ENCODE measurements at regions not wholly inside any gene's neighbourhood (a gene's known extent, or its start where the extent isn't known, plus 50 kb on each side); places are given as distances from the start of the nearest gene placed in this dataset.

- Mint-ChIP-seq H3K9me3 (no peaks in the 10 kb centered on the region), H3K27me3 (no peaks in the 10 kb centered on the region), H3K27ac (no peak overlapping the region), H3K4me1 (ENCODE audit: low read depth) (no peaks in the 10 kb centered on the region), H3K4me3 (no peak overlapping the region), H3K36me3 (ENCODE audit: low read depth) (no peaks in the 10 kb centered on the region)
- intact Hi-C loops (cut with micrococcal nuclease) = no loop called here
These were observed 331.3 kb upstream of the KIF2A start for GRCh38 chr5:61974680-61975079.

GRCh38 chr5:61981886-61982285 is 324.1 kb upstream of the KIF2A start:
- Mint-ChIP-seq H3K4me3 (no peak overlapping the region), H3K36me3 (ENCODE audit: low read depth) (no peaks in the 10 kb centered on the region), H3K9me3 (peaks cover under 1% of the 10 kb centered on the region), H3K27me3 (no peaks in the 10 kb centered on the region), H3K27ac (no peak overlapping the region), H3K4me1 (ENCODE audit: low read depth) (no peaks in the 10 kb centered on the region)
- intact Hi-C loops (cut with micrococcal nuclease) = no loop called here

GRCh38 chr5:61991430-61991829 is 314.6 kb upstream of the KIF2A start:
- intact Hi-C loops (cut with micrococcal nuclease) = no loop called here
- H3K27me3 Mint-ChIP-seq = no peaks in the 10 kb centered on the region
- H3K4me1 Mint-ChIP-seq (ENCODE audit: low read depth) = no peaks in the 10 kb centered on the region
- peaks cover 7% of the 10 kb centered on the region for H3K9me3 Mint-ChIP-seq
- no peaks in the 10 kb centered on the region for H3K36me3 Mint-ChIP-seq (ENCODE audit: low read depth)
- H3K27ac Mint-ChIP-seq = no peak overlapping the region
- no peak overlapping the region for H3K4me3 Mint-ChIP-seq

GRCh38 chr5:61991866-61992265 is 314.1 kb upstream of the KIF2A start:
- intact Hi-C loops (cut with micrococcal nuclease) = no loop called here
- Mint-ChIP-seq H3K4me3 (no peak overlapping the region), H3K36me3 (ENCODE audit: low read depth) (no peaks in the 10 kb centered on the region), H3K27me3 (no peaks in the 10 kb centered on the region), H3K9me3 (peaks cover 7% of the 10 kb centered on the region), H3K27ac (no peak overlapping the region), H3K4me1 (ENCODE audit: low read depth) (no peaks in the 10 kb centered on the region)

GRCh38 chr5:61993295-61993927 is 312.6 kb upstream of the KIF2A start:
- H3K27ac Mint-ChIP-seq = no peak overlapping the region
- intact Hi-C loops (cut with micrococcal nuclease) = no loop called here
- H3K36me3 Mint-ChIP-seq (ENCODE audit: low read depth) = no peaks in the 10 kb centered on the region
- no peaks in the 10 kb centered on the region for H3K9me3 Mint-ChIP-seq
- no peak overlapping the region for H3K4me3 Mint-ChIP-seq
- no peaks in the 10 kb centered on the region for H3K27me3 Mint-ChIP-seq
- H3K4me1 Mint-ChIP-seq (ENCODE audit: low read depth) = no peaks in the 10 kb centered on the region

GRCh38 chr5:61994171-61994570 is 311.8 kb upstream of the KIF2A start:
- Mint-ChIP-seq H3K9me3 (no peaks in the 10 kb centered on the region), H3K4me1 (ENCODE audit: low read depth) (no peaks in the 10 kb centered on the region), H3K27ac (no peak overlapping the region), H3K36me3 (ENCODE audit: low read depth) (no peaks in the 10 kb centered on the region), H3K27me3 (no peaks in the 10 kb centered on the region), H3K4me3 (no peak overlapping the region)
- intact Hi-C loops (cut with micrococcal nuclease) = no loop called here

GRCh38 chr5:61995486-61995885 is 310.5 kb upstream of the KIF2A start:
- Mint-ChIP-seq H3K36me3 (ENCODE audit: low read depth) (no peaks in the 10 kb centered on the region), H3K27me3 (no peaks in the 10 kb centered on the region), H3K4me3 (no peak overlapping the region), H3K27ac (no peak overlapping the region), H3K9me3 (no peaks in the 10 kb centered on the region), H3K4me1 (ENCODE audit: low read depth) (no peaks in the 10 kb centered on the region)
- intact Hi-C loops (cut with micrococcal nuclease) = no loop called here

- H3K36me3 Mint-ChIP-seq (ENCODE audit: low read depth) = no peaks in the 10 kb centered on the region
- intact Hi-C loops (cut with micrococcal nuclease) = no loop called here
- no peak overlapping the region for H3K27ac Mint-ChIP-seq
- no peaks in the 10 kb centered on the region for H3K9me3 Mint-ChIP-seq
- H3K4me3 Mint-ChIP-seq = no peak overlapping the region
- H3K27me3 Mint-ChIP-seq = no peaks in the 10 kb centered on the region
- no peaks in the 10 kb centered on the region for H3K4me1 Mint-ChIP-seq (ENCODE audit: low read depth)
These were observed 306.6 kb upstream of the KIF2A start for GRCh38 chr5:61999371-61999770.

GRCh38 chr5:62000646-62001045 is 305.4 kb upstream of the KIF2A start:
- Mint-ChIP-seq H3K4me1 (ENCODE audit: low read depth) (no peaks in the 10 kb centered on the region), H3K4me3 (no peak overlapping the region)
- intact Hi-C loops (cut with micrococcal nuclease) = no loop called here

GRCh38 chr5:62001640-62002039 is 304.4 kb upstream of the KIF2A start:
- H3K4me1 Mint-ChIP-seq (ENCODE audit: low read depth) = no peaks in the 10 kb centered on the region
- intact Hi-C loops (cut with micrococcal nuclease) = no loop called here
- H3K4me3 Mint-ChIP-seq = no peak overlapping the region
- no peaks in the 10 kb centered on the region for H3K9me3 Mint-ChIP-seq
- H3K36me3 Mint-ChIP-seq (ENCODE audit: low read depth) = no peaks in the 10 kb centered on the region
- H3K27ac Mint-ChIP-seq = no peak overlapping the region
- H3K27me3 Mint-ChIP-seq = no peaks in the 10 kb centered on the region

More at GRCh38 chr5:62000646-62001045, 305.4 kb upstream of the KIF2A start:
- Mint-ChIP-seq H3K9me3 (no peaks in the 10 kb centered on the region), H3K27me3 (no peaks in the 10 kb centered on the region), H3K36me3 (ENCODE audit: low read depth) (no peaks in the 10 kb centered on the region), H3K27ac (no peak overlapping the region)

- no peak overlapping the region for H3K27ac Mint-ChIP-seq
- no peak overlapping the region for H3K4me3 Mint-ChIP-seq
- H3K9me3 Mint-ChIP-seq = no peaks in the 10 kb centered on the region
- no peaks in the 10 kb centered on the region for H3K27me3 Mint-ChIP-seq
- H3K4me1 Mint-ChIP-seq (ENCODE audit: low read depth) = no peaks in the 10 kb centered on the region
- intact Hi-C loops (cut with micrococcal nuclease) = no loop called here
- no peaks in the 10 kb centered on the region for H3K36me3 Mint-ChIP-seq (ENCODE audit: low read depth)
These were observed 303.6 kb upstream of the KIF2A start for GRCh38 chr5:62002436-62002835.

GRCh38 chr5:62005551-62005950 is 300.5 kb upstream of the KIF2A start:
- no peaks in the 10 kb centered on the region for H3K4me1 Mint-ChIP-seq (ENCODE audit: low read depth)
- intact Hi-C loops (cut with micrococcal nuclease) = no loop called here
- H3K9me3 Mint-ChIP-seq = no peaks in the 10 kb centered on the region
- no peaks in the 10 kb centered on the region for H3K36me3 Mint-ChIP-seq (ENCODE audit: low read depth)
- H3K4me3 Mint-ChIP-seq = no peak overlapping the region
- no peaks in the 10 kb centered on the region for H3K27me3 Mint-ChIP-seq
- no peak overlapping the region for H3K27ac Mint-ChIP-seq

- H3K4me3 Mint-ChIP-seq = no peak overlapping the region
- no peak overlapping the region for H3K27ac Mint-ChIP-seq
- no peaks in the 10 kb centered on the region for H3K36me3 Mint-ChIP-seq (ENCODE audit: low read depth)
- H3K4me1 Mint-ChIP-seq (ENCODE audit: low read depth) = no peaks in the 10 kb centered on the region
- intact Hi-C loops (cut with micrococcal nuclease) = no loop called here
- H3K9me3 Mint-ChIP-seq = no peaks in the 10 kb centered on the region
- H3K27me3 Mint-ChIP-seq = no peaks in the 10 kb centered on the region
These were observed 298.5 kb upstream of the KIF2A start for GRCh38 chr5:62007457-62007856.

- intact Hi-C loops (cut with micrococcal nuclease) = no loop called here
- Mint-ChIP-seq H3K27me3 (no peaks in the 10 kb centered on the region), H3K27ac (no peak overlapping the region), H3K4me1 (ENCODE audit: low read depth) (no peaks in the 10 kb centered on the region), H3K4me3 (no peak overlapping the region), H3K36me3 (ENCODE audit: low read depth) (no peaks in the 10 kb centered on the region), H3K9me3 (peaks cover 9% of the 10 kb centered on the region)
These were observed 294.8 kb upstream of the KIF2A start for GRCh38 chr5:62011089-62011664.

GRCh38 chr5:62017092-62017491 is 288.9 kb upstream of the KIF2A start:
- no peak overlapping the region for H3K4me3 Mint-ChIP-seq
- H3K36me3 Mint-ChIP-seq (ENCODE audit: low read depth) = no peaks in the 10 kb centered on the region
- H3K9me3 Mint-ChIP-seq = peaks cover 9% of the 10 kb centered on the region
- H3K27me3 Mint-ChIP-seq = no peaks in the 10 kb centered on the region
- H3K27ac Mint-ChIP-seq = no peak overlapping the region
- intact Hi-C loops (cut with micrococcal nuclease) = no loop called here
- no peaks in the 10 kb centered on the region for H3K4me1 Mint-ChIP-seq (ENCODE audit: low read depth)

Measured in dendritic cell treated with granulocyte-macrophage colony-stimulating factor and Interleukin-4, amounts not matched to agents 40 ng/mL and 50 ng/mL, for 4 days (primary cell).